Breast epithelium (tissue), 4 donors: ENCODE measurements at regions not wholly inside any gene's neighbourhood (a gene's known extent, or its start where the extent isn't known, plus 50 kb on each side); places are given as distances from the start of the nearest gene placed in this dataset.

ENCODE experiments used
- DNase-seq, 2 donors: peaks; one replicate each; pipeline ENCODE4 v3.0.0-alpha.2; 2019; ENCODE audit warnings: low spot score in 2 of 2
- H3K27ac ChIP-seq, 2 donors: fragments of 200-600 bp; sonication (generic) in 1 of 2; one replicate each; pipeline ENCODE4 v1.5.1; 2016 to 2019; ENCODE audit warnings: mild to moderate bottlenecking in 1 of 2
- H3K27me3 ChIP-seq, 2 donors: fragments of 200-600 bp; sonication (generic) in 1 of 2; one replicate each; pipeline versions ENCODE4 v1.5.1 to v1.6.0; 2017 to 2019; ENCODE audit warnings: control low read depth in 1 of 2, mild to moderate bottlenecking in 1 of 2
- H3K36me3 ChIP-seq: fragments of 200-600 bp; one replicate; pipeline ENCODE4 v1.5.1; 2019
- H3K4me1 ChIP-seq, 2 donors: fragments of 200-600 bp; sonication (generic); one replicate each; pipeline ENCODE4 v1.5.1; 2016 to 2019; ENCODE audit warnings: control low read depth in 1 of 2
- H3K4me3 ChIP-seq, 3 donors: fragments of 200-600 bp; sonication (generic); 1 replicate in 2 of 3; 2 replicates in 1 of 3; pipeline ENCODE4 v1.5.1; 2016 to 2019; ENCODE audit warnings: mild to moderate bottlenecking in 3 of 3, moderate library complexity in 2 of 3
- H3K9me3 ChIP-seq, 2 donors: fragments of 200-600 bp; sonication (generic) in 1 of 2; one replicate each; pipeline ENCODE4 v1.5.1; 2016 to 2019; ENCODE audit warnings: control low read depth in 1 of 2
- CTCF ChIP-seq, 3 donors: fragments of 450-650 bp; IDR thresholded peaks; one replicate each; pipeline ENCODE4 v1.5.1; 2016 to 2017; ENCODE audit warnings: antibody characterized with exemption in 3 of 3, mild to moderate bottlenecking in 3 of 3, moderate library complexity in 3 of 3
- POLR2A ChIP-seq: fragments of 450-650 bp; IDR thresholded peaks from one replicate; pipeline ENCODE4 v1.6.1; 2016; ENCODE audit warnings: antibody characterized with exemption, mild to moderate bottlenecking, moderate library complexity
- POLR2AphosphoS5 ChIP-seq, 3 donors: sonication (generic); formaldehyde crosslinking; IDR thresholded peaks; one replicate each; pipeline ENCODE4 v1.6.1; 2017; ENCODE audit warnings: antibody characterized with exemption in 3 of 3
- intact Hi-C: fragments of 100-400 bp; cut with DNase I; formaldehyde crosslinking; loops from one replicate; pipeline ENCODE4 v1.15.1; 2023; ENCODE audit warnings: low total_unique reads

DNA sequence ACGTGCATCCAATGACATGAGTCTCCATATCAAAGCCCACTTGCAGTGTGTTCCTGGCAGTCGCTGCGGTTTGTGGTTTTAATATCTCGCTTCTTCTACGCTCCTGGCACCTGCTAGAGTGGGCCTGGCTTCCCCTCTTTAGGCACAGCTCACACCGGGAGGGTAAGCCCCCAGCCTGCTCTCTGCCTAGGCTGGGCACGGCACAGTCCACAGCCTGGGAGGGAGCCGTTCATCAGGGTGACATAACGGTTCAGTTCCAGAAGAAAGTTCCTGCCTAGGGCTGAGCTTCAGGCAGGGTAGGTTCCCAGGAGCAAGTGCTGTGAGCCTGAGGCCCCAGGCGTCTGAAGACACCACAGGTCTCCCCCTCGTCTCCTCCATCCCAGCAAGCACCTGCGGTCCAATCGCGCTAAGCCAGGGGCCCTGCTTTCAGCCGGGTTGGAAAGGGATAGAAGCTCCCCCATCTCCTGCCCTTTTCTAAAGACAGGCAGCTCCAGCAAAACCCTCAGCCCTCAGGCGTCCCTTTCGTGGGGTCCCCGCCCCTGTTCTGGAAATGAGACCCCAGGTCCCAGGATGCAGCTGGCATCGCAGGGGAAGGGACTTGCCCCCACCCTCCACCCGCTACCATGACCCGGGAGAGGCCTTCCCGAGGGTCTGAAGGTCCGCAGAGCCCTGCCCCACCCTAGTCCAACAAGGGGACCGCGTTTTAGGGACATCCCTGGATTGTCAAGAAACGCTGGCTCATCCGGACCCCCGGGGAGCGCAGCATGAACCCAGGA lies 121.6 kb upstream of the ZNF507 start:
- H3K36me3 ChIP-seq, result no peaks in the 10 kb centered on the region
- intact Hi-C loops, result no loop called here
- no peak for DNase-seq
- no peaks in the 10 kb centered on the region for H3K9me3 ChIP-seq
- H3K4me3 ChIP-seq, result peak overlapping the region in 1 of 3 donors; percentile 2
- H3K27me3 ChIP-seq, result peaks cover 0 to 17% of the 10 kb centered on the region in 2 donors
- TF ChIP-seq POLR2A (no peak), POLR2AphosphoS5 (IDR thresholded peaks at IDR 0.05) (no peak), CTCF (IDR thresholded peaks at IDR 0.05) (no peak)
- H3K27ac ChIP-seq, result no peak overlapping the region
- no peaks in the 10 kb centered on the region for H3K4me1 ChIP-seq

DNA sequence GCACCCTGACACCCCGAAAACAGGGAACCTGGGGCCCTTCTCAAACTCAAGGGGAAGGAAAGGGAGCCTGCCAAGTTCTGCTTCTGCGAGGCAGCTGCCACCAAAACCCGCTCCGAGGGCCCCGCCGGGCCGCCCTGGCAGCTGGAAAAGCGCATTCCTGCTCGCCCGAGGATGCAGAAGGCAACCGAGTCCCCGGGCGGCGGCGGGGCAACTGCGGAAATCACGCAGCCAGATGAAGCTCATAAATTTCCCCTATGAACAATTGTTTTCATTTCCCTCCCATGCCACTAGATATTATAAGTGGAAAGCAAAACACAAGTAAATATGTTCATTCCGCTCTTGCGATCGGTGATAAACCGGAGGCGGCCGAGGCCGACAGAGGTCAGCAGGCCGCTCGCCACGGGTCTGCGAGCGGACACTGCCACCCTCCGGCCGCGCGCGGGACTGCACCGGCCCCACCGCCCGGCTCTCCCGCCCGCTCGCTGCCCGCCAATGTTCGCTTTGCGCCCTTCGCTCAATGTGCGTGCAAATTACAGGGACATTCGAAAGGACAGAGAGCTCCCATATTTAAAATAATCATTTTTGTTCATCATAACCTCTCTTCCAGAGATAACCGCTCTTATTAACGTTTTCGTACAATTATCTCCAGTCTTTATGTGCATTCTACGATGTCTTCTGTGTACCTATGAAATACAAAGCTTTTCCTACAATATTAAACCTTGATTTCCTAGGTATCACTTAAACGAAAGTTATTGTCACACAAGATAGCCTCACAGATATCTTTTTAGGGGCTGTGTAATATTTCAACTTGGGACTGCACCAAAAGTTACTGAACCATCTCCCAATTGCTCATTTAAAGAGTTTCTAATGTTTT lies 120.8 kb upstream of the ZNF507 start:
- DNase-seq, result no peak
- Histone ChIP-seq H3K4me3 (peak overlapping the region in 2 of 3 donors; percentile 2 to 53), H3K36me3 (no peaks in the 10 kb centered on the region), H3K27ac (no peak overlapping the region), H3K9me3 (no peaks in the 10 kb centered on the region), H3K4me1 (no peaks in the 10 kb centered on the region), H3K27me3 (peaks cover 0 to 19% of the 10 kb centered on the region in 2 donors)
- intact Hi-C loops, result no loop called here
- peak; percentile 82 to 97 (median 84) for TF ChIP-seq CTCF (IDR thresholded peaks at IDR 0.05)
- no peak for TF ChIP-seq POLR2AphosphoS5 (IDR thresholded peaks at IDR 0.05)
- TF ChIP-seq POLR2A, result no peak

DNA sequence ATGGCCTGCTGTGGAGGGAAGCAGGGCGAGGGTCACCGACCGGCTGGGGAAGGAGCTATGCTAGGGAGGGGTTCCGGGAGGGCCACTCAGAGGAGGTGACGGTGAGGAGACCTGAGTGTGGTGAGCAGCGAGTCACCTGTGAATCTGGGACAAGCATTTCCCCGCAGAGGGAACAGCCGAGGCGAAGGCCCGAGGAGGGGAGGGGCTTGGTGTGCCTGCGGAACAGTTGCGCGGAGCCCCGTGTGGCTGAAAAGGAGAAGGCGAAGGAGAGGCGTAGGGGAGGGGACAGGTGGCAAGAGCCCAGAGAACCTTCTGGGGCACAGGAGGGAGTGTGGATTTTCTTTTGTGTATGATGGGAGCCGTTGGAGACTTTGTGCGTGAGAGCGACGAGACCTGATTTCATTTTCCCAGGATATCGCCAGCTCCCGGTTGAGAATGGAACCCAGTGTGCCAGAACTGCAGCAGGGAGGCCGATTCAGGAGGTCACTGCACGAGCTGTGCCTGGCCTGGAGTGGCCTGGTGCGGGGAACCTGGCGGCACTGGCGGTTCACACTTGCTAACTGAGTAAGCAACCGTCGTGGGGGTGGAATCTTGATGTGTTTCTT lies 117.7 kb upstream of the ZNF507 start:
- intact Hi-C loops, result no loop called here
- H3K4me1 ChIP-seq, result no peaks in the 10 kb centered on the region
- no peaks in the 10 kb centered on the region for H3K9me3 ChIP-seq
- TF ChIP-seq CTCF (IDR thresholded peaks at IDR 0.05) (no peak), POLR2A (no peak), POLR2AphosphoS5 (IDR thresholded peaks at IDR 0.05) (no peak)
- no peak overlapping the region for H3K4me3 ChIP-seq
- H3K27ac ChIP-seq, result no peak overlapping the region
- H3K27me3 ChIP-seq, result peaks cover 0 to 36% of the 10 kb centered on the region in 2 donors
- H3K36me3 ChIP-seq, result no peaks in the 10 kb centered on the region
- no peak for DNase-seq

- Histone ChIP-seq H3K4me1 (no peaks in the 10 kb centered on the region), H3K27ac (no peak overlapping the region), H3K9me3 (no peaks in the 10 kb centered on the region), H3K36me3 (no peaks in the 10 kb centered on the region), H3K27me3 (peaks cover 0 to 22% of the 10 kb centered on the region in 2 donors), H3K4me3 (no peak overlapping the region)
- TF ChIP-seq CTCF (IDR thresholded peaks at IDR 0.05), result no peak
- DNase-seq, result no peak
- intact Hi-C loops, result no loop called here
Observed at GRCh38 chr19:32230441-32230840, 115.0 kb upstream of the ZNF507 start.
